ENCODE measurements at regions not wholly inside any gene's neighbourhood (a gene's known extent, or its start where the extent isn't known, plus 50 kb on each side); places are given as distances from the start of the nearest gene placed in this dataset.

DNA sequence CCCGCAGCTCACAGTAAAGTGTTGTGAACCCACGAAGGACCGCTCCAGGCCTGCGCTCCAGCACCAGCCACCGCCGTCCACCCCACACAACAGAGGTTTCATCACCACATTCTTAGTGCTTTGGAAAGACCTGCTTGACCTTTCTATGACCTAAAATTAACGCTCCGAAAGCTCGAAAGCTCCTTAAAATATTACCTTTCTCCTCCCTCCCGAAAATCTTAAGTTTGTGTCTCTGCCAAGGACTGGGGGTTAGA is 149.2 kb downstream of the TWIST2 start:
- TF ChIP-seq, protein P1, sequence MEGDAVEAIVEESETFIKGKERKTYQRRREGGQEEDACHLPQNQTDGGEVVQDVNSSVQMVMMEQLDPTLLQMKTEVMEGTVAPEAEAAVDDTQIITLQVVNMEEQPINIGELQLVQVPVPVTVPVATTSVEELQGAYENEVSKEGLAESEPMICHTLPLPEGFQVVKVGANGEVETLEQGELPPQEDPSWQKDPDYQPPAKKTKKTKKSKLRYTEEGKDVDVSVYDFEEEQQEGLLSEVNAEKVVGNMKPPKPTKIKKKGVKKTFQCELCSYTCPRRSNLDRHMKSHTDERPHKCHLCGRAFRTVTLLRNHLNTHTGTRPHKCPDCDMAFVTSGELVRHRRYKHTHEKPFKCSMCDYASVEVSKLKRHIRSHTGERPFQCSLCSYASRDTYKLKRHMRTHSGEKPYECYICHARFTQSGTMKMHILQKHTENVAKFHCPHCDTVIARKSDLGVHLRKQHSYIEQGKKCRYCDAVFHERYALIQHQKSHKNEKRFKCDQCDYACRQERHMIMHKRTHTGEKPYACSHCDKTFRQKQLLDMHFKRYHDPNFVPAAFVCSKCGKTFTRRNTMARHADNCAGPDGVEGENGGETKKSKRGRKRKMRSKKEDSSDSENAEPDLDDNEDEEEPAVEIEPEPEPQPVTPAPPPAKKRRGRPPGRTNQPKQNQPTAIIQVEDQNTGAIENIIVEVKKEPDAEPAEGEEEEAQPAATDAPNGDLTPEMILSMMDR (IDR thresholded peaks at IDR 0.05) = no peak
- TF ChIP-seq POLR2A (IDR thresholded peaks at IDR 0.05) = no peak

Measured in testis (tissue), 2 donors.